ENCODE measurements at regions not wholly inside any gene's neighbourhood (a gene's known extent, or its start where the extent isn't known, plus 50 kb on each side); places are given as distances from the start of the nearest gene placed in this dataset.

DNA sequence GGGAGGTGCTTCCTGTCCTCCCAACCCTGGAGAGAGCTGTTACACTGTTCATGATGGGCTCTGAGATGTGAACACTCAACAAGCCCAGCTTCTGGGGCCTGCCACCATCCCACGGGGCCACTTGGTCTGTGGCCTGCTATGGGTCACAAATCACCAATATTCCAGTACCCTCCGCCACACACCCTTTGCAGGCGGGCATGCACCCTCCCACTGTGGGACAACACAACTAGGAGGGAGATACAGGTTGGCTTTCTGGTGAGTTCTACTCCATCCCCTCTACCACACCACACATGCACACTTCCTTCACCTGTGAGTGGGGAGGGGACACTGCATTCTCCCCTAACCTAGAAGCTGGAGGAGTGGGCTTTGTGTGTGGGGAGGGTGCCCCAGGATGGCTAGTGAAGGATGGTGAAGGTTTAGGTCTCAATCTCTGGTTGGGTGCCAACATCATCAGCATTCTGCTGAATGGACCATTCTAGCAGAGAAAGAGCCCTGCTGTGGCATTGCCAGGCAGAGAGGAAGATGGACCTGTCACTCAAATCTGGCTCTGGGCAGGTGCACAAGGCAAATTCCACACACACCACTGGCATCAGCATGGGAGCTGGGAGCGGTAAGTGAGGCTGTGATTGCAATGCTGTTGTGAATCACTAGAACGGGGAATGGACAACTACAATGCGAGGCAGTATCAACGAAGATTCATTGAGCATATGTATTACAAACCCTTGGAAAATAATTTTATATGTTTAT, 175.1 kb downstream of the THBS2 start:
- TF ChIP-seq, protein P1, sequence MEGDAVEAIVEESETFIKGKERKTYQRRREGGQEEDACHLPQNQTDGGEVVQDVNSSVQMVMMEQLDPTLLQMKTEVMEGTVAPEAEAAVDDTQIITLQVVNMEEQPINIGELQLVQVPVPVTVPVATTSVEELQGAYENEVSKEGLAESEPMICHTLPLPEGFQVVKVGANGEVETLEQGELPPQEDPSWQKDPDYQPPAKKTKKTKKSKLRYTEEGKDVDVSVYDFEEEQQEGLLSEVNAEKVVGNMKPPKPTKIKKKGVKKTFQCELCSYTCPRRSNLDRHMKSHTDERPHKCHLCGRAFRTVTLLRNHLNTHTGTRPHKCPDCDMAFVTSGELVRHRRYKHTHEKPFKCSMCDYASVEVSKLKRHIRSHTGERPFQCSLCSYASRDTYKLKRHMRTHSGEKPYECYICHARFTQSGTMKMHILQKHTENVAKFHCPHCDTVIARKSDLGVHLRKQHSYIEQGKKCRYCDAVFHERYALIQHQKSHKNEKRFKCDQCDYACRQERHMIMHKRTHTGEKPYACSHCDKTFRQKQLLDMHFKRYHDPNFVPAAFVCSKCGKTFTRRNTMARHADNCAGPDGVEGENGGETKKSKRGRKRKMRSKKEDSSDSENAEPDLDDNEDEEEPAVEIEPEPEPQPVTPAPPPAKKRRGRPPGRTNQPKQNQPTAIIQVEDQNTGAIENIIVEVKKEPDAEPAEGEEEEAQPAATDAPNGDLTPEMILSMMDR (IDR thresholded peaks at IDR 0.05; ENCODE audit: low read depth, low read length, missing control alignments), result no peak
- DNase-seq (ENCODE audit: low read depth), result no peak
- no peak overlapping the region for H3K4me3 ChIP-seq (ENCODE audit: low read depth, low read length)

DNA sequence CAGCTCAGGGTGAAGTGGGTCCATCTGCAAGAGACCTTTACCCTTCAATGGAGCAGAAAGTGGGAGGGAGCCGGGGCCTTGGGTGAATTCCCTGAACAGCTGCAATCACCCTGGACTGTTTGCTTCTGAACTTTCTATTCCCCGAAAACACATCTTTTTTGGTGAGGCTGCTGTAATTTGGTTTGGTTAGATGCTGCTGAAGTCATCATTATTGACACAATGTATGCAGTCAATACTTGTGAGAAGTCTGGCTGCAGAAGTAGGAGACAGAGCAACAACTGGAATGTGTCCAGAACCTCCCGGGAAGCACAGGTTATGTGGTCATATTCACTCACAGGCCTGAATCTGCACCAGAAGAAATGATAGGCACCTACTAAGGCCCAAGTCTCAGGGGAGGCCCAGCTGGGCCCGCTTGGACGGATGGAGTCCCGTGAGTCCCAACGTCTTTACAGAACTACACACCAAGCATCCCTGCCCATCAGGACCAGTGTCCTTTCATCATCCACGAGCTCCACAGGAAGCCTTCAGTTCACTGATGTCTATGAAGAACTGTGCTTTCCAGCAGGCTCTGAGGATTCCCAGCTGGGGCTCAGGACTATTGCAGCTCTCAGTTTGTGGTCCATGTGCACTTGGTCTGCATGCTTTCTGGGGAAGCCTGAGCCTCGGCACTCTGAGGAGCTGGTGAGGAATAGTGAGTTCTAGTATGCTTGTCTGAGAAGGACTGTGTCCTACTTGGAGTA, 177.6 kb downstream of the THBS2 start:
- DNase-seq (ENCODE audit: low read depth), result no peak
- no peak overlapping the region for H3K4me3 ChIP-seq (ENCODE audit: low read depth, low read length)
- TF ChIP-seq, protein P1 (IDR thresholded peaks at IDR 0.05; ENCODE audit: low read depth, low read length, missing control alignments), result no peak

DNA sequence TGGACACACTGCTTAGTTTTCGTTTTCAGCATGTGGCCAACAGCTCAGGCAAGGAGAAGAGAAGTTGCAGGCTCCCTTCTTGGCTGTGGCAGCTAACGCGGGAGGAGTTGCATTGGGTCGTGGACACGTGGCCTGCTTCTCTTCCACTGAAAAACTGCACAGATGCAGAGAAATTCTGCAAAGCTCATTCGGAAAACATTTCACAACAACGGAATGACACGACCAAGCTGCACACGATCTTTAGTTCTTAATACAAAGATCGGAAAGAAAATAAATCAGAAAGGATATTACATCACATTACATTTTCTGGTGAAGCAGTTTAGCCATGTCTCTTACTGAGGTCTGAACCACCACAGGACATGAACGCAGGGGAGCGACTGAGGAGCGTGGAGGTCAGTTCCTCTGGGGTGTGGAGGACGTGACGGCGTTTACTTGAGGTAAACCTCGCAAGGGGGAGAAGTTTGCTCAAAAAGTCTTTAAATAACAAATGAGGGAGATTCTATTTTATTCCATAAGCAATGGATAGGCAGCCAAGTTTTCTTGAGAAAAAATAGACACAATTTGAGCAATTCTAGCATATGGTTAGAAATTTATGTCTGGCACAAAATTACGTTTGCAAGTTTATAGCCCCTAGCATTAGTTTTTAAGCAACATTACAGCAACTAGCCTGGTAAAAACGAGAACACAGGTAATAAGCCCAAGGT, 178.3 kb downstream of the THBS2 start:
- no peak for DNase-seq (ENCODE audit: low read depth)
- no peak overlapping the region for H3K4me3 ChIP-seq (ENCODE audit: low read depth, low read length)
- TF ChIP-seq, protein P1 (IDR thresholded peaks at IDR 0.05; ENCODE audit: low read depth, low read length, missing control alignments), result no peak

DNA sequence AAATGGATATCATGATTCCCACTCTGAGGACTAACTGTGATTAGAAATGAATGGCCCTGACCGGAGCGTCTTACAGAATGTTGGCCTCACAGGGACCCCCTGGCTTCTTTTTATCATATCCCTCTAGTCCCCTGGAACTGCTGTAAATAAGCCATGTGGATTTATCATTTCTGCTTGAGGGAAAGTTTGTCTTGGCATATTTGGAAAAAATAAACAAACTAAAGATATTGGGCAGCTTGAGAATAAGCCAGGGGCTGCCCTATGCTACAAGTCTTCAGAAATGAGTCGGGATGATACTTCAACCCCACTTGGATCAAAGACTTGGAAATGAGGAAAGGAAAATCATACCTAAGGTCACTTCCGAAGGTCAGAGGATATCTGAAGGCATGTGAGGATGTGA, 179.1 kb downstream of the THBS2 start:
- H3K4me3 ChIP-seq (ENCODE audit: low read depth, low read length), result no peak overlapping the region
- TF ChIP-seq, protein P1 (IDR thresholded peaks at IDR 0.05; ENCODE audit: low read depth, low read length, missing control alignments), result no peak
- no peak for DNase-seq (ENCODE audit: low read depth)

DNA sequence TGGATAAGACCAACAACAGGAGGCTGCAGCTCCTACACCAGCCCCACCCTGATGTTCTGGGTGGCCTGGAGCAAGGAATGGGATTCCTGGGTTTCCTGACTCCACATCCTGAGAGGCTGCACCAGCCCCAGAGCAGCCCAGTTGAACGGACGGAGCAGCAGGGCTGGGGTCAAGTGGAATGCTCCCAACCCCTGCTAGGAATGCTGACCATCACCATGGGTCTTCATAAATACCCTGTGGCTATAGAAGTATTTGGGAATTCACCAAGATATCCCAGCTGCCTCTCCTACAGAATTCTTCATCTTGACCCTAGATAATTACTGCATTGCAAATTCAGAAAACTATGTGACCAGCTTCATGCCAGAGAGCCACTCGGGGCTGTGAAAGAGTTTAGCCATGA, 180.3 kb downstream of the THBS2 start:
- no peak for DNase-seq (ENCODE audit: low read depth)
- no peak overlapping the region for H3K4me3 ChIP-seq (ENCODE audit: low read depth, low read length)
- TF ChIP-seq, protein P1 (IDR thresholded peaks at IDR 0.05; ENCODE audit: low read depth, low read length, missing control alignments), result no peak

DNA sequence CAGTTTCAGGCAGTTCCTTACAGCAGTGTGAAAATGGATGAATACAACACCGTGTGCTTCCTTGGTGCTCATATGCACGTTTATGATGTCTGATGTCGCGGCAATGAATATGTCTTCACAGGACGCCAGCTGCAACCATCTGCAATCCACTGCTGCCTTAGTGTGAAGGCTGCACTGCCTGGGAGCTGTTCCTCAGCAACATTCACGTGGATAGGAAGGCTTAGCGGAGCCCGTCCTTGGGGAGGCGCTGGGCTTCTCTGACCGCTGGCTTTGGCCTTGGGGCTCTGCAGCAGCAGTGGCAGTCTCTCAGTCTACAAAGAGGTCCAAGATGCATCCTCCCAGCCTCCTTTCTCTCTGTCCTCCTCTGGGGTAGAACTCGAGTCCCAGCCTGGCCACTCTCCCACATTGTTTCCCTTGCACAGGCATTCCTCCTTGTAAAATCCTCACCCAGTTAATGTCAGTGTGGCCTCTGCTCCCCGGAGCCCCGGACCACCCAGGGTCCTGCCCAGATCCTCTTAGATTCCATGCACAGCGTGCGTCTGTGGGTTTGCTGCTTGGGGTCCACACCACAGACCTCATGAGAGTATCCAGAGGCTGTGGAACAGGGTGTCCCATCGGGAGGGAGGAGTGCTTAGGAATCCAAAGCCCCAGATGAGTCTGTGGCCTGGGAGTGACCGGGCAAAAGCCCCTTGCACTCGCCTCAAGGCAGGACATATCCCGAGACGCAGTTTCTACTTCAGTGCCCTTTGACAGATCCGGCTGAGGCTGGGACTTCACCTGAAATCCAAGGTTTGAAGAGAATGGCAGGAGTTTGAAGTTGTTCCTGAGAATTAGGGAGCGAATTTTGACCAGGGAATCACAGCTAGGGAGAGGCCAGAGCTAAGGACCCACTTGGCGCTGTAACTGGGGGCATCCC, 181.3 kb downstream of the THBS2 start:
- TF ChIP-seq, protein P1 (IDR thresholded peaks at IDR 0.05; ENCODE audit: low read depth, low read length, missing control alignments), result no peak
- H3K4me3 ChIP-seq (ENCODE audit: low read depth, low read length), result no peak overlapping the region
- DNase-seq (ENCODE audit: low read depth), result no peak
